ENCODE measurements at regions not wholly inside any gene's neighbourhood (a gene's known extent, or its start where the extent isn't known, plus 50 kb on each side); places are given as distances from the start of the nearest gene placed in this dataset.

DNA sequence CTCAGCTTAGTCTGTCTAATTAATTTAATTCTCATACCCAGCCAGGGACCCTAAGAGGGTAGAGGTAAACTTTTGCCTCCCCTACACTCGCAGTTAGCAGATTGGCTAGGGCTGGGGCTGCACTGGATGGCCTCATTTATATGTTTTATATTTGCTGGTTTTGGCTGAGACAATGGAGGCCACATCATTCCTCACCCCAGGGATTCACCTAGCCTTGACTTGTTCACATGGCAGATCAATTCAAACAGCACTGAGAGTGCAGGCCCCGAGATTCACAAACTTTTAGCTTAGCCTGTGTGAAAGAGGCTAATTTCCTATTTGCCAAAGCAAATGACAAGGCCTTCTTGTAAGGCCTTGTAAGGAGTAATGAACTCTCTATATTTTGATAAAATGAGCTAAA lies 844.4 kb downstream of the ARAP2 start:
- DNase-seq (ENCODE audit: low spot score) = no peak

DNA sequence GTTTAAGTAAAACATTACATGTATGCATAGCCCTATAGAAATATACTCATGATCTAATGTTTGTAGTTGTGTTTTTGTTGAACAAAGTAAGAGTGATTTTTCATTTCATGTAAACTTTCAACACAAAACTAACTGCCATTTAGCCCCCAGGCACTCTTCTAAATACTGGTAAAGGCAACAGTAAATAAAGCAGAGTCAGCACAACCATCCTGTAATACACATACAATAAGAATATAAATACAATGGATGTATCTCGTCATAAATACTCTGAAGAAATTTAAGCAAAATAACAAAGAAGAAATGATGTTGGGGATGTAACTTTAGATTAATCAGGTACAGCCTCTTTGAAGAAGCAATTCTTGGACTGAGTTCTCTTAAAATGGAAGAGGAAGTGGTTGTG lies 821.2 kb downstream of the ARAP2 start:
- DNase-seq (ENCODE audit: low spot score) = no peak

DNA sequence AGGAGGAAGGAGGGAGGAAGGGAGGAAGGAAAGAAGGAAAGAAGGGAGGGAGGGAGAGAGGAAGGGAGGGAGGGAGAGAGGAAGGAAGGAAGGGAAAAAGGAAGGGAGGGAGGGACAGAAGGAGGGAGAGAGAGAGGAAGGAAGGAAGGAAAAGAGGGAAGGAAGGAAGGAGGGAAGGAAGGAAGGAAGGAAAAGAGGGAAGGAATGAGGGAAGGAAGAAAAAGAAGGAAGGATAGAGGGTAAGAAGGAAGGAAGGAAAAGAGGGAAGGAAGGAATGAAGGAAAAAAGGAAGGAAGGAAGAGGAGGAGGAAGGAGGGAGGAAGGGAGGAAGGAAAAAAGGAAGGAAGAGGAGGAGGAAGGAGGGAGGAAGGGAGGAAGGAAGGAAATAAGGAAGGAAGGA lies 796.8 kb downstream of the ARAP2 start:
- DNase-seq (ENCODE audit: low spot score) = no peak

DNA sequence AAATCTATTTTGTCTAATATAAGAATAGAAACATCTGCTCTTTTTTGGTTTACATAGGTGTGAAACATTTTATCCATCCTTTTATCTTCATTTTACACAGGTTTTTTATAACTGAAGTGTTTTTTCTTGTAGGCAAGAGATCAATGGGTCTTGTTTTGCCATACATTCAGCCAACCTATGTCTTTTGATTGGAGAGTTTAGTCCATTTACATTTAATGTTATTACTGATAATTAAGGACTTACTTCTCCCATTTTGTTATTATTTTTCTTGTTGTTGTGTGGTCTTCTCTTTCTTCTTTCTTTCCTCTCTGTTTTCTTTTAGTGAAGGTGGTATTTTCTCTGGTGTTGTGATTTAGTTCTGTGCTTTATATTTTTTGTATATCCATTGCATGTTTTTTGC lies 785.3 kb downstream of the ARAP2 start:
- no peak for DNase-seq (ENCODE audit: low spot score)

DNA sequence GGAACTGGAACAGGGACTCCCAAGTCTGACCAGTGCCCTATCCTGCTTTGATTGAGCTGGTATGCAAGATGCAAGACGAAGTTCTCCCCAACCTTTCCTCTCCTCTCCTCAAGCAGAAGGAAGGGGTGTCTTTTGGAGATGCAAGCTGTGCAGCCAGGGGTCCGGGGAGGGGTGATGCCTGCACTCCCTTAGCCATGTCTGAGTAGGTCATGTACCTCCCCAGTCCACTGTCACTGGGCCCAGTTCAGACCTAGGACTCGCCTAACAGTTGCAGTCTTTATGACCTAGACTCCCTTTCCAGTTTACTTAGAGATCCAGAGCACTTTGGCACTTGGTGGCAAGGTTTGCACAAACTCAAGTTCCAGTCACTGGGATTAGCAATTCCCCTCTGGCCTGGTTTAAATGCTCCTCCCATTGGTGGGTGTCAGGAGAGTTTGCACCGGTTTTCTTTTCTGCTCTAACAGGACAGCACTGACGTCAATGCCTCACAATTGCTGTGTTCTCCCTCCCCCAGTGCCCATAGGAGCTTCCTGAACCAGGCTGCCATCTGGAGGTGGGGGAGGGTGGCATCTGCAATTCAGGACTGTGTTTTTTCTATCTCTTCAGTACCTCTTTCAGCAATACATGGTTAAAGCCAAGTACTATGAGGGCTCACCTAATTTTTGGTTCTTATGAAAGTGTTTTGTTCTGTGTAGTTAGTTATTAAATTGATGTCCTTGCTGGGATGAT lies 782.2 kb downstream of the ARAP2 start:
- no peak for DNase-seq (ENCODE audit: low spot score)

DNA sequence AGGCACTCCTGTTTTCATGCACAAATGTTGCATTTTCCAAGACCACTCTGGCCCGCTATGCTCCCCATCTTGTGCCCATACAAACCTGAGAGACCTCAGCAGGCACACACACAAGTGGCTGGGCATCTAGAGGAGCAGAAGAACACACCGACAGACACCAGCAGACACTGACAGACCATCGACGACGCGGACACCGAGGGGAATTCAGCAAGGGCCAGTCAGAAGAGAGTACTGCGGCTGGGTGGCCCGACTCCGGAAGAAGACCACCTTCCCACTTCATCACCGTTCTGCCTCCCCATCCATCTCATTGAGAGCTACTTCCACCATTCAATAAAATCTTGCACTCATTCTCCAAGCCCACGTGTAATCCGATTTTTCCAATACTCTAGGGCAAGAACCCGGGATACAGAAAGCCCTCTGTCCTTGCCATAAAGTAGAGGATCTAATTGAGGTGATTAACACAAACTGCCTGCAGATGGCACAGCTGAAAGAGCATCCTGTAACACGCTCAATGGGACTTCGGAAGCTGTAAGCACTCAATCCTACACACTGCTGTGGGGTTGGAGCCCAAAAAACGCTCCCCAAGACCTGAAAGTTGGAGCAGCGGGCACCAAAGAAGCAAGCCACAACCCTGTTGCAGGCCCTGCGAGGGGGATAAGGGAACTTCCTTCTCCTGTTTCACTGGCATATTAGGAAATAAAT lies 780.9 kb downstream of the ARAP2 start:
- DNase-seq (ENCODE audit: low spot score) = no peak

DNA sequence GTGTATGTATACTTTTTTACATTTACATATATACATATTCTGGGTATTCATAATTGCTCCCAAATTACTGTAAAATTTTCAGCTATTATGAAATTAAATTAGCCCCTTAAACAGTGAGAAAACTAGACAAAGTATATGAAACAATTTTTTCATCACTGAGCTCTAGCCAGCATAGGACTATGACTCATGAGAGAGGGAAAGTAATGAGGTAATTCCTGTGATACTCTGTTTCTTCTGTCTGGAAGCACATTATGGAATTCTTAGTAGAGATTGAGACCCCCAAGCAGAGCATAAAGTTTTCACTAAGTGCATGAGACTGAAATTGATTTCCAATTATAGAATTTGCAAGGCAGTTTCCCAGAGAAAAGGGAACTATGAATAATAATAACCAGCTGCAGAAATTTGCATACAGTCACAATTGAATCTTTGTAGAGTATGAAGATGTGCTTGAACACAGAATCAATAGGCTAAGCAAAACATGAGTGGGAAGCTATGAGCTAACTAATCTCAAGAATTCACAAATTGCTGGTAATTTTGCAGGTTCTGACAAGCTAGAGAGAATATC lies 779.3 kb downstream of the ARAP2 start:
- no peak for DNase-seq (ENCODE audit: low spot score)

DNA sequence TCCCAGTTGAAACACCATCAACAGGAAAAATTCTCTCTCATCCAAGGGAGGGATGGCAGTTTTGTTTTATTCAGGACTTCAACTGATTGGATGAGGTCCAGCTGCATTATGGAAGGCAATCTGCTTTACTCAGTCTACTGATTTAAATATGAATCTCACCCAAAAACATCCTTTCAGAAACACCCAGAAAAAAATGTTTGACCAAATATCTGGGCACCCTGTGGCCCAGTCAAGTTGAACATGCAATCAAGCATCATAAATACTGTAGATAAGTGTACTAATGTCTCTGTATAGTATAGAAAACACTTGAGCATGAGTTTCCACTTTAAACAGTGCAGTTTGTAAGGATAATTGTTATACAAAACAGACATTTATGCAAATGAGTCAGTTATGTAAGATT lies 753.2 kb downstream of the ARAP2 start:
- DNase-seq (ENCODE audit: low spot score) = no peak

DNA sequence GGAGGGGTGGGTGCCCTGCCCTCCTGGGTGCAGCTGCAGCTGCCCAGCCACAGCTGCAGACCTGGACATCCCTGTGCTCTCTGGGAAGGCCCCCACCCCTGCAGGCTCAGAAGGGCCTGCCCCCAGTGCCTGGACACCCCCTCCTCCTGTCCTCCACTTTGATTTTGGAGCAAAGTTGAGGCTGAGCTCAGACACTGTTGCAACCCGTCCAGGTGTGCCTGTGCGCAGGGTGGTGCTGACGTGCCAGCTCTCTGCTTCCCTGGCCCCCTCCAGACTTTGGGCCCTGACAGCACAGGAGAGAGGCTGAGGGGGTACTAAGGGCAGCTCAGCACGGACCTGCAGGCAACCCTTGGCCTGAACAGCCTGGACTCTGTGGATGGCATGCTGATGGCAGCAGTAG lies 750.3 kb downstream of the ARAP2 start:
- no peak for DNase-seq (ENCODE audit: low spot score)

DNA sequence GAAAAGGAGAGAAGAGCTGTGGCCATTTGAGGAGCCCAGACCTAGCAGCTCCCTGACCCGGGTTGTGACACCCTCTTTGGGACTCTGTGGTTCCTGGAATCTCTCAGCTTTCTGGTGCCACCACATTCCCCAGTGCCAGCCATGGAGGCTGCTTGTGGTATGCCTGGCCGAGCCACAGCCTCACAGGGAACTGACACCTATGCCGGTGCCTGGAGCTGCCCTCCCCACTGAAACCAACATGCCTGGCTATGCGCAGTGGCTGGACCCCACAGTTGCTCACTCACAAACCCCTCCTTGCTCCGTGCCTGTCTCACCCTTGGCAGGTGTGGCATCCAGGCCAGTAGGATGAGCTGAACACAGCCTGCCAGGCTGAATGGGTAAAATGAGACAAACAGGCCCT lies 749.4 kb downstream of the ARAP2 start:
- DNase-seq (ENCODE audit: low spot score) = no peak

DNA sequence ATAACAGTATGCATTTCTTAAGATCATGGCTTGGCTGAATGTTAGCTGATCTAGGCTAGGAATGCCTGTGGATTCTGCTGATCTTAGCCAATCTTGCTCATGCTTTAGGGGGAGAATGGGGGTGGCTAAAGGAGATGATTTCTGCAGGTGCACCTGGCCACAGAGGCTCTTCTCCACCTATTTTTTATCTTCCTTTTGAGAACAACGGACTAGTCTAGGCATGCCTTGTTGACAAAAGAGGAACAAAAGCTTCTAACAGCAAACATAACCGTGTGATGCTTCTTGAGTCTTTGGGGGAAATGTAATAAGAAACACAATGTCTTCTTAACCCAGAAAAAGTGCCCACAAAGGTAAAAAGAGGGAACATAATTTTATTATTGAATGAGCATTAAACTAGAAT lies 743.5 kb downstream of the ARAP2 start:
- DNase-seq (ENCODE audit: low spot score) = no peak

DNA sequence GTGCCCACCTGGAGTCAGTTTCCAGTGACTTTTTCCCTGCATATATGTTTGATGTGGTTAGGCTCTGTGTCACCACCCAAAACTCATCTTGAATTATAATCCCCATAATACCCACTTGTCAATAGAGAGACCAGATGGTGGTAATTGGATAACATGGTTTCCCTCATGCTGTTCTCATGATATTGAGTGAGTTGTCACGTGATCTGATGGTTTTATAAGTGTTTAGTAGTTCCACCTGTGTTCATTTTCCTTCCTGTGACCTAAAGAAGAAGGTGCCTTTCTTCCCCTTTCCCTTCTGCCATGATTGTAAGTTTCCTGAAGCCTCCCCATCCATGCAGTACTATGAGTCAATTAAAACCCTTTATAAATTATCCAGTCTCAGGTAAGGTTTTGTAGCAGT lies 740.9 kb downstream of the ARAP2 start:
- no peak for DNase-seq (ENCODE audit: low spot score)

DNA sequence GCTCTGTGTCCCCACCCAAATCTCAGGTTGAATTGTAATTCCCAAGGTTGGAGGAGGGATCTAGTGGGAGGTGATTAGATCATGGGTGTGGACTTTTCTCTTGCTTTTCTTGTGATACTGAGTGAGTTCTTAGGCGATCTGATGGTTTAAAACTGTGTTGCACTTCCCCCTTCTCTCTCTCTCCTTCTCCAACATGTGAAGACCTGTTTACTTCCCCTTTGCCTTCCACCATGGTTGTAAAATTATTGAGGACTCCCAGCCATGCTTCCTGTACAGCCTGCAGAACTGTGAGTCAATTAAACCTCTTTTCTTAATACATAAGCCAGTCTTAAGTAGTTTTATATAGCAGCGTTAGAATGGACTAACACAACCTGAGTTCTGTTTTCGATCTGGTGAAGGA lies 738.2 kb downstream of the ARAP2 start:
- no peak for DNase-seq (ENCODE audit: low spot score)

DNA sequence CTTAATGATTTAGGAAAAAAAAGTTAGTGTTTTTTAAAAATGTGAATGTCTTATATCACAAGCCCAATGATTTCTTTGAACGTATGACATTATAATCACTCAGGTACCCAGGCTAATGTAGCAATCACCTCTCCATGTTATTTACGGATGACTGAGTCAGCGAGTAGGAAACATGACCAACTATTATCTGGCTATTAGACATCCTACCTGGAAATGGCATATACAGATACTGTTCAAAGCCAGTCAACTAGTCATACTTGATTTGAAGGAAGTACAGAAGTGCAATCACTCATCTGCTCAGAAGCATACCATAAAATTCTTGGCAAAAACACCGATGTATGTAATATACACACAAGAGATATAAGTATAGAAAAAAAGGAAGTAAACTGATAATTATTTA lies 732.5 kb downstream of the ARAP2 start:
- no peak for DNase-seq (ENCODE audit: low spot score)

DNA sequence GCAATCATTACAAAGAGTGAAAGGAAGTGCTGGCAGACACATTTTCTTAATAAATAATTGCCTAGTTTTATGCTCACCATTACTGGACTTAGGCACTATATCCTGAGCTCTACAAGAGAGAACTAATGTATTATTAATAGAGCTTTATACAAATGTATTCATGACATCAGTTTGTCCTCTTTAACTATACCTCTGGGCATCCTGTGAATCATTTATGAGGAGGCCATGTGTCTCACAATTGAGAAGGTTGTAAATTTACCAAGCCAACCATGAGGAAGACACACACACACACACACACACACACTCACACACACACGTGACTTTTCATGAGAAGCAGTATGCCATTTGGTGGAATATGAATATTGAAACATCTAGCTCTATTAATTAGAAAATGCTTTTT lies 728.2 kb downstream of the ARAP2 start:
- DNase-seq (ENCODE audit: low spot score) = no peak

DNA sequence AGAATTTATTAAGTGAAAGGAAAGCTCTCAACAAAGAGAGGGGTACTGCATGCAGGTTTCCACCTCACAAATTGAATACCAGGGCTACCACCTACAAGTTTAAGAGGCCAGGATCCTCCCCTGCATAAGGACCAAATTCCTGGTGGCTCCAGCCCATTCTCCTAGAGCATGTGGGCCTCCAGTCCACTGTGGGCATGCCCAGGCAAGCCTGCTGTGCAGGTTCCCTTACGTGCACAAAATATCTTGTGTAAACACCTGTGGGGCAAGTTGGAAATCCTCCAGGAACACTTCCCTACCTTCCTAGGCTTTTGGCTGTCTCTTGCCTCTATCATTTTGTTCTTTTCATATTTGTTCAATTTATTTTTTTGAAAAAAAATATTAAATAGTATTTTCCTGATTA lies 724.3 kb downstream of the ARAP2 start:
- no peak for DNase-seq (ENCODE audit: low spot score)

DNA sequence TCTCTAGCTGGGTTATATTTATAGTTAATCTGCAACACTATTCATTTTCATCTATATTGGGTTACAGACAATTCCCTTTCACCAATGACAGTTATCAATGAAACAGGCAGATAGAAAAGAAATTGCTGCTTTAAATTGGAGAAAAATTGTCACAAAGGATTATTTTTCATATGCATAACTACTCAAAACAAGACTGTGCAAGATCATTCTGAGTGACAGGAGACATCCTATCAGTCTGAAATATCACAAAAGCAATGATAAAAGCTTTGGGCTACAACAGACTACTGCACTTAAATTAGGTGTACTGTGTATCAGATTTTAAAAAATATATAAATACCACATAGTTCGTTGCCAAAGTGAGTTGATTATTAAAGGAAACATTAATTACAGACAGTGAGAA lies 722.6 kb downstream of the ARAP2 start:
- DNase-seq (ENCODE audit: low spot score) = no peak

DNA sequence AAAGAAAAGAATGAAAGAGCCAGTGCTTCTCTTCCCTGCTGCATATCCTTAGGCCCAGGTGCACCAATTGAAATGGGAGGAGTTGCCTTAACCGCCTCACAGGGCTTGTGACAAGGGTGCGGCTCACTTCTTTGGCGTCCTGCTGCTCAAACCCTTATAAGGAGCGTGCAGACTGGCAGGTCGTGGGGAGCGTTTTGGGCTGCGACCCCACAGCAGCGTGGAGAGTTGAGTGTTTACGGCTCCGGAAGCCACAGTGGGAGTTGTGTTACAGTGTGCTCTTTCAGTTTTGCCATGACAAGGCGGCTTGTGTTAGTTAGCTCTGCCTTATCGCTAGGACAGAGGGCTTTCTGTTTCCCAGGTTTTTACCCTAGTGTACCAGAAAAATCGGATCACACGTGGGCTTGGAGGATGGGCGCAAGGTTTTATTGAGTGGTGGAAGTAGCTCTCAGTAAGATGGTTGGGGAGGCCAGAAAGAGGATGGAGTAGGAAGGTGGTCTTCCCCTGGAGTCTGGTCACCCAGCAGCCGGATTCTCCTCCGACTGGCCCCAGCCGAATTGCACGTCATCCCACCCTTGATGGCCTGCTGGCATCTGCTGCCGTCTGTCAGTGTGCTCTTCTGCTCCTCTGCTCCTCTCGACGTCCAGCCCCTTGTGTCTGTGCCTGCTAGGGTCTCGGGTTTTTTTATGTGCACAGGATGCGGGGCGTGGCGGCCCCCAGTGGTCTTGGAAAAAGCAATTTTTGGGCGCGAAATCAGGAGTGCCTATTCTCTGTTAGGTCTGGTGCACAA lies 718.9 kb downstream of the ARAP2 start:
- no peak for DNase-seq (ENCODE audit: low spot score)

DNA sequence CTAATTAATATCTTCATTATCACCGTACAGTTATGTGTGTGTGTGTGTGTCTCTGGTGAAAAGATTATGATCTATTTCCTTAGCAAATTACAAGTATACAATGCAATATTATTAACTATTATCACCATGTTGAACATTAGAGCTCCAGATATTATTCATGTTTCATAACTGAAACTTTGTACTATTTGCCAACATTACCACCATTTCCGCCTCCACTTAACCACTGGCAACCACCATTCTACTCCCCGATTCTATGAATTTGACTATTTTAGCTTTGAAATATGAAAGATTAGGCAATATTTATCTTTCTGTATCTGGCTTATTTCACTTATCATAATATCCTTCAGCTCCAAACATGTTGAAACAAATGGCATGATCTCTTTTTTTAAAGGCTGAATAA lies 717.9 kb downstream of the ARAP2 start:
- DNase-seq (ENCODE audit: low spot score) = no peak

DNA sequence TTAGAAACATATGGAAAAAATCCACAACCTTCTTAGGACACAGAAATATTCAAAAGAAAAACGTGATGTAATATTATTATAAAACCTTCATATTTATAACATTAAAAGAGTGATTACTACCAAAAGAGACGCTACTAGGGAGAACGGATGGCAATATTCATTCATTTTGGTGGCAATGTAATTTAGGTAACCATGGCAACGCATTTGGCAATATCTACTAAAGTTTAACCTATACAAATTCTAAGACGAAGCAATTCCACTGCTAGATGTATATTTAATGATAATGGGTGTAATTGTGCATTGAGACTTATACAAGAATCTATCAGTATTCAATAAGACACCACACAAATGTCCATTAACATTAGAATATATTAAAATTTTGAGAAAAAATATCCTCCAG lies 709.4 kb downstream of the ARAP2 start:
- DNase-seq (ENCODE audit: low spot score) = no peak

DNA sequence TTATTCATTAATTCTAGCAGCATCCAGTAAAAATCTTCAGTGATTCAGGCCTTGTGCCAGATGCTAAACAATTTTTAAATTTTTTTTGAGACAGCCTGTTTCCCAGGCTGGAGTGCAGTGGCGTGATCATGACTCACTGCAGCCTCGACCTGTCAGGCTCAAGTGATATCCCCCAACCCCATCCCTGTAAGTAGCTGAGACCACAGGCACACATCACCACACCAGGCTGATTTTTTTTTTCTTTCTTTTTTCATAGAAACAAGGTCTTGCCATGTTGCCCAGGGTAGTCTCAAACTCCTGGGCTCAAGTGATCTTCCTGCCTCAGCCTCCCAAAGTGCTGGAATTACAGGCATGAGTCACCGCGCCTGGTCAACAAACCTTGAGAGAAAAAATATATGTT lies 705.5 kb downstream of the ARAP2 start:
- DNase-seq (ENCODE audit: low spot score) = no peak

DNA sequence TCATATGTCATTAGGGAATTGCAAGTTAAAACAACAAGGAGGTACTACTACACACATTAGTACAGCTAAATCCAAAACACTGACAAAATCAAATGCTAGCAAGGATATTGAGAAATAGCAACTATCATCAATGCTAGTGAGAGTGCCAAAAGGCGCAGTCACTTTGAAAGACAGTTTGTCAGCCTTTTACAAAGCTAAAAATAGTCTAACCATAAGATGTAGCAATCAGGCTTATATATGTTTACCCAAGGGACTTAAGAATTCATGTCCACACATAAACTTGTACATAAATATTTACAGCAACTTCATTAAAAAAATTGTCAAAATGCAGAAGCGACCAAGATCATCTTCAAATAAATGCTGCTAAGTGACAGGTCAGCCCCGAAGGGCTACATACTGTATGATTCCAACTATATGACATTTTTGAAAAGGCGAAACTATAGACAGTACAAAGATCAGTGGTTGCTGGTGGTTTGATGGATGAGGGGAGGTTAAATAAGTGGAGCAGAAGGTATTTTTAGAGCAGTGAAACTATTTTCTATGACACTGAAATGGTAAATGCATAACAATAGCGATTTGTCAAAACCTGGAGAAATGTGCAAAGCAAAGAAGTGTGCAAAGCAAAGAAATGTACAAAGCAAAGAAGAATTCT lies 704.8 kb downstream of the ARAP2 start:
- no peak for DNase-seq (ENCODE audit: low spot score)
